ENCODE measurements at regions not wholly inside any gene's neighbourhood (a gene's known extent, or its start where the extent isn't known, plus 50 kb on each side); places are given as distances from the start of the nearest gene placed in this dataset.

- H3K9me2 ChIP-seq (ENCODE audit: insufficient read depth) = no peaks in the 10 kb centered on the region
- peaks cover 15% of the 10 kb centered on the region for H3K27me3 ChIP-seq (ENCODE audit: insufficient read depth, low read length)
- CTCF ChIA-PET = no interaction called here
- H2AFZ ChIP-seq (ENCODE audit: low read depth, low read length, poor library complexity, severe bottlenecking) = no peak overlapping the region
- ATAC-seq (no peak), DNase-seq (ENCODE audit: low read depth, low spot score) (no peak)
- H3K4me3 ChIP-seq (replicated peaks in 1 of 2; ENCODE audit: low read depth in 1 of 2, low read length in 2 of 2) = no peak overlapping the region
- H4K20me1 ChIP-seq (ENCODE audit: insufficient read depth) = no peaks in the 10 kb centered on the region
- no peak overlapping the region for H3K9ac ChIP-seq (ENCODE audit: low read length)
- BruUV-seq (replicated peaks) = no TSS peak
- no peak overlapping the region for H3K4me2 ChIP-seq (ENCODE audit: low read length)
- POLR2A ChIA-PET = no interaction called here
- H3K36me3 ChIP-seq (ENCODE audit: control insufficient read depth in 1 of 2, insufficient read depth in 2 of 2, low read length in 2 of 2) = no peaks in the 10 kb centered on the region
- no peak overlapping the region for H3K27ac ChIP-seq (ENCODE audit: low read depth, low read length)
- no peaks in the 10 kb centered on the region for H3K9me3 ChIP-seq (ENCODE audit: control insufficient read depth in 1 of 2, insufficient read depth in 1 of 2, low read depth in 1 of 2, low read length in 2 of 2)
- intact Hi-C loops (cut with micrococcal nuclease) = no loop called here
- H3K4me1 ChIP-seq (ENCODE audit: control insufficient read depth in 1 of 2, insufficient read depth in 2 of 2, low read length in 2 of 2) = no peaks in the 10 kb centered on the region
- no peaks in the 10 kb centered on the region for H3K79me2 ChIP-seq (ENCODE audit: insufficient read depth, low read length)
- RAD21 ChIA-PET (ENCODE audit: low non-redundant PET in 1 of 2, low total read pairs in 2 of 2, uncharacterized antibody in 2 of 2, unreplicated experiment in 2 of 2) = no interaction called here
- no peak for TF ChIP-seq POLR2AphosphoS5 (IDR thresholded peaks at IDR 0.05; ENCODE audit: low read depth, low read length)
Measured at GRCh38 chr13:112242777-112243176, 133.4 kb upstream of the SPACA7 start.

DNA sequence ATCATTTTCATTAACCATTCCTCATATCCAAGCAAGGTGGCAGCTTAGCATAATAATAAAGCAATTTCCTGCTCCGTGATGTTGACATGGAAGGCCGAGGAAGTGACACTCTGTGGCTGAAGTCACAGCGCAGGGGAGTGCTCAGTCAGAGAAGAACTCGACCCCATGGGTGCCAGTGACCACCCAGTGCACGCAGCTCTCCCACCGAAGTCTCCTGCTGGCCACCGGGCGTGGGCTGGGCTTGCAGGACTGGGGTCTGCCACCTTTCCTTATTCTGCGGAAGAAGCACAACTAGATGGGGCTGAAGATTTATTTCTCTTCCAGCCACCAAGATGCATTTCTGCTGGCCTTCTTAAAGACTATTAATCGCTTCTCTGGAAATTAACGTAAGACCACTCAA lies 132.1 kb upstream of the SPACA7 start:
- RAD21 ChIA-PET (ENCODE audit: low non-redundant PET in 1 of 2, low total read pairs in 2 of 2, uncharacterized antibody in 2 of 2, unreplicated experiment in 2 of 2) = no interaction called here
- no peak for TF ChIP-seq RAD21 (IDR thresholded peaks at IDR 0.05; ENCODE audit: low read depth)
- no peak for TF ChIP-seq SRF (IDR thresholded peaks at IDR 0.05; ENCODE audit: low read depth)
- no peak for TF ChIP-seq EZH2 (IDR thresholded peaks at IDR 0.05)
- no peak for TF ChIP-seq ELF1 (IDR thresholded peaks at IDR 0.05; ENCODE audit: borderline replicate concordance, low read depth)
- TF ChIP-seq POLR2AphosphoS5 (IDR thresholded peaks at IDR 0.05; ENCODE audit: low read depth, low read length) = no peak
- no peak for TF ChIP-seq POLR2A (IDR thresholded peaks at IDR 0.05; ENCODE audit: borderline replicate concordance, extremely low read depth, insufficient read depth, insufficient read length)
- no peak for TF ChIP-seq JUND (IDR thresholded peaks at IDR 0.05)
- TF ChIP-seq TCF7L2 (IDR thresholded peaks at IDR 0.05; ENCODE audit: borderline replicate concordance, extremely low read depth, insufficient read depth, insufficient read length) = no peak
- TF ChIP-seq, protein P1, sequence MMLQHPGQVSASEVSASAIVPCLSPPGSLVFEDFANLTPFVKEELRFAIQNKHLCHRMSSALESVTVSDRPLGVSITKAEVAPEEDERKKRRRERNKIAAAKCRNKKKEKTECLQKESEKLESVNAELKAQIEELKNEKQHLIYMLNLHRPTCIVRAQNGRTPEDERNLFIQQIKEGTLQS (IDR thresholded peaks at IDR 0.05) = no peak
- TF ChIP-seq SIN3A (IDR thresholded peaks at IDR 0.05; ENCODE audit: low read depth) = no peak
- TF ChIP-seq ZNF274 (IDR thresholded peaks at IDR 0.05; ENCODE audit: low read depth, low read length) = no peak
- TF ChIP-seq EGR1 (IDR thresholded peaks at IDR 0.05; ENCODE audit: low read depth) = no peak
- TF ChIP-seq SP1 (IDR thresholded peaks at IDR 0.05; ENCODE audit: low read depth) = no peak
- TF ChIP-seq, protein P2, sequence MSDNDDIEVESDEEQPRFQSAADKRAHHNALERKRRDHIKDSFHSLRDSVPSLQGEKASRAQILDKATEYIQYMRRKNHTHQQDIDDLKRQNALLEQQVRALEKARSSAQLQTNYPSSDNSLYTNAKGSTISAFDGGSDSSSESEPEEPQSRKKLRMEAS (IDR thresholded peaks at IDR 0.05) = no peak
- TF ChIP-seq FOSL1 (IDR thresholded peaks at IDR 0.05; ENCODE audit: low read depth) = no peak
- no peak for TF ChIP-seq EZH2phosphoT487 (IDR thresholded peaks at IDR 0.05; ENCODE audit: borderline replicate concordance)
- TF ChIP-seq, protein P3, sequence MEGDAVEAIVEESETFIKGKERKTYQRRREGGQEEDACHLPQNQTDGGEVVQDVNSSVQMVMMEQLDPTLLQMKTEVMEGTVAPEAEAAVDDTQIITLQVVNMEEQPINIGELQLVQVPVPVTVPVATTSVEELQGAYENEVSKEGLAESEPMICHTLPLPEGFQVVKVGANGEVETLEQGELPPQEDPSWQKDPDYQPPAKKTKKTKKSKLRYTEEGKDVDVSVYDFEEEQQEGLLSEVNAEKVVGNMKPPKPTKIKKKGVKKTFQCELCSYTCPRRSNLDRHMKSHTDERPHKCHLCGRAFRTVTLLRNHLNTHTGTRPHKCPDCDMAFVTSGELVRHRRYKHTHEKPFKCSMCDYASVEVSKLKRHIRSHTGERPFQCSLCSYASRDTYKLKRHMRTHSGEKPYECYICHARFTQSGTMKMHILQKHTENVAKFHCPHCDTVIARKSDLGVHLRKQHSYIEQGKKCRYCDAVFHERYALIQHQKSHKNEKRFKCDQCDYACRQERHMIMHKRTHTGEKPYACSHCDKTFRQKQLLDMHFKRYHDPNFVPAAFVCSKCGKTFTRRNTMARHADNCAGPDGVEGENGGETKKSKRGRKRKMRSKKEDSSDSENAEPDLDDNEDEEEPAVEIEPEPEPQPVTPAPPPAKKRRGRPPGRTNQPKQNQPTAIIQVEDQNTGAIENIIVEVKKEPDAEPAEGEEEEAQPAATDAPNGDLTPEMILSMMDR (IDR thresholded peaks at IDR 0.05 in 2 of 3, conservative IDR thresholded peaks at IDR 0.05 in 1 of 3; ENCODE audit: borderline replicate concordance in 1 of 3, insufficient read depth in 1 of 3, low read depth in 2 of 3, low read length in 2 of 3) = no peak
- TF ChIP-seq, protein P4, sequence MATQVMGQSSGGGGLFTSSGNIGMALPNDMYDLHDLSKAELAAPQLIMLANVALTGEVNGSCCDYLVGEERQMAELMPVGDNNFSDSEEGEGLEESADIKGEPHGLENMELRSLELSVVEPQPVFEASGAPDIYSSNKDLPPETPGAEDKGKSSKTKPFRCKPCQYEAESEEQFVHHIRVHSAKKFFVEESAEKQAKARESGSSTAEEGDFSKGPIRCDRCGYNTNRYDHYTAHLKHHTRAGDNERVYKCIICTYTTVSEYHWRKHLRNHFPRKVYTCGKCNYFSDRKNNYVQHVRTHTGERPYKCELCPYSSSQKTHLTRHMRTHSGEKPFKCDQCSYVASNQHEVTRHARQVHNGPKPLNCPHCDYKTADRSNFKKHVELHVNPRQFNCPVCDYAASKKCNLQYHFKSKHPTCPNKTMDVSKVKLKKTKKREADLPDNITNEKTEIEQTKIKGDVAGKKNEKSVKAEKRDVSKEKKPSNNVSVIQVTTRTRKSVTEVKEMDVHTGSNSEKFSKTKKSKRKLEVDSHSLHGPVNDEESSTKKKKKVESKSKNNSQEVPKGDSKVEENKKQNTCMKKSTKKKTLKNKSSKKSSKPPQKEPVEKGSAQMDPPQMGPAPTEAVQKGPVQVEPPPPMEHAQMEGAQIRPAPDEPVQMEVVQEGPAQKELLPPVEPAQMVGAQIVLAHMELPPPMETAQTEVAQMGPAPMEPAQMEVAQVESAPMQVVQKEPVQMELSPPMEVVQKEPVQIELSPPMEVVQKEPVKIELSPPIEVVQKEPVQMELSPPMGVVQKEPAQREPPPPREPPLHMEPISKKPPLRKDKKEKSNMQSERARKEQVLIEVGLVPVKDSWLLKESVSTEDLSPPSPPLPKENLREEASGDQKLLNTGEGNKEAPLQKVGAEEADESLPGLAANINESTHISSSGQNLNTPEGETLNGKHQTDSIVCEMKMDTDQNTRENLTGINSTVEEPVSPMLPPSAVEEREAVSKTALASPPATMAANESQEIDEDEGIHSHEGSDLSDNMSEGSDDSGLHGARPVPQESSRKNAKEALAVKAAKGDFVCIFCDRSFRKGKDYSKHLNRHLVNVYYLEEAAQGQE (IDR thresholded peaks at IDR 0.05; ENCODE audit: low read depth) = no peak

More for the DNA sequence above, 132.1 kb upstream of the SPACA7 start:
- H3K9me3 ChIP-seq (ENCODE audit: control insufficient read depth in 1 of 2, insufficient read depth in 1 of 2, low read depth in 1 of 2, low read length in 2 of 2) = no peaks in the 10 kb centered on the region
- H3K79me2 ChIP-seq (ENCODE audit: insufficient read depth, low read length) = no peaks in the 10 kb centered on the region
- intact Hi-C loops (cut with micrococcal nuclease) = no loop called here
- ChIA-PET CTCF (no interaction called here), POLR2A (no interaction called here)
- no TSS peak for BruUV-seq (replicated peaks)
- H3K4me1 ChIP-seq (ENCODE audit: control insufficient read depth in 1 of 2, insufficient read depth in 2 of 2, low read length in 2 of 2) = no peaks in the 10 kb centered on the region
- peaks cover 15% of the 10 kb centered on the region for H3K27me3 ChIP-seq (ENCODE audit: insufficient read depth, low read length)
- H3K36me3 ChIP-seq (ENCODE audit: control insufficient read depth in 1 of 2, insufficient read depth in 2 of 2, low read length in 2 of 2) = no peaks in the 10 kb centered on the region
- no peak for ATAC-seq
- DNase-seq (ENCODE audit: low read depth, low spot score) = no peak
- H3K27ac ChIP-seq (ENCODE audit: low read depth, low read length) = no peak overlapping the region
- no peaks in the 10 kb centered on the region for H4K20me1 ChIP-seq (ENCODE audit: insufficient read depth)
- no peaks in the 10 kb centered on the region for H3K9me2 ChIP-seq (ENCODE audit: insufficient read depth)
- H2AFZ ChIP-seq (ENCODE audit: low read depth, low read length, poor library complexity, severe bottlenecking) = no peak overlapping the region
- no peak overlapping the region for H3K4me3 ChIP-seq (replicated peaks in 1 of 2; ENCODE audit: low read depth in 1 of 2, low read length in 2 of 2)
- H3K9ac ChIP-seq (ENCODE audit: low read length) = no peak overlapping the region
- H3K4me2 ChIP-seq (ENCODE audit: low read length) = no peak overlapping the region
